ENCODE measurements at regions not wholly inside any gene's neighbourhood (a gene's known extent, or its start where the extent isn't known, plus 50 kb on each side); places are given as distances from the start of the nearest gene placed in this dataset.

DNA sequence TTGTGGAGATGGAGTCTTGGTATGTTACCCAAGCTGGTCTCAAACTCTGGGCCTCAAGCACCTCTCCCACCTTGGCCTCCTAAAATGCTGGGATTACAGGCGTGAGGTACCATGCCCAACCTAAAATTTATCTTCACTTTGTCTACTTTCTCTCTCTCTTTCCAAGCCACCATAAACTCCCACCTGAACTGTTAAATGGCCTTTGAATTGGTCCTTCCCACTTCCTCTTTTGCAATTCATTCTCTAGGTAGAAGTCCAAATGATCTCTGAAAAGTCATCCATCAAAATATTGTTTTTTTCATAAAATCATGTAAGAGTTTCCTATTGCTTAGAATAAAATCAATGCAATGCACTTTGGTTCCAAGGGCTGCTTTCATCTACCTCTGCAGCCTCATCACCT is 90.1 kb upstream of the CELF2 start:
- DNase-seq = no peak

GRCh38 chr10:10930979-10931743 is 86.5 kb upstream of the CELF2 start:
- DNase-seq = no peak

DNA sequence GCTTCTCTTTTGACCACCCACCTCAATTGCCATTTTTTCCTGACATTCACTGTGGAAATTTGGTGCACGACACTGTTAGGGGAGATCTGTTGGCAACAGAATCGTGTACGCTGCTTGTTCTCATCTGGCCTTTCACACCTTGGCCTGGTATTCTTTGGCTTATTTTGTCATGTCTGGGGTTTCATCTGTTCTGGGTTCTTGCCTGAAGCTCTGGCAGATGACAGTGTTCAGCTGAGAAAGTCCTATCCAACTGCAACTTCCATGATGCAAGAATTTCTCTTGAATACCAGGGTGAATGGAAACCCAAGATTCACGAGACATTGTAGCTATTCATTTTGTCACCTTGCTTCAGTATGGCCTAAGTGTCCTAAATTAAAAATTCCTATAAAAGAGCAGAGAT is 82.6 kb upstream of the CELF2 start:
- DNase-seq = no peak

DNA sequence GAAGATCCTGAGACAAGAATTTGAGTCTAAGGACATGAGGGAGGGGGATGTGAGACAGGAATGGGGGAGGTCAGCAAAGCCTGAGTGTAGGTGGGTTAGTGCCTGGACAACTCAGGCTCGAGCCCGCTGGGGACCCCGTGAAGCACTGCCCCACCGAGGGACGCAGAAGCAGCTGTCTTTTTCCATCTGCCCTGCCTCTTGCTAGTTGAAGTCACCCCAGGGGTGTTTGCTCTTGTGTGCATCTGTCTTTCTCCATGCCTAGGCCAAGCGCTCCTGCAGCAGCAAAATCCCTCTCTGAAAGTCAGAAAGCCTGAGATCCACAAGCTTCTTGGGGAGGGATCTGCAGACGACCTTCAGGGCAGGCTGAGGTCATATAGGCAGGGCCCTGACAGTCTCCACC is 79.0 kb upstream of the CELF2 start:
- no peak for DNase-seq

DNA sequence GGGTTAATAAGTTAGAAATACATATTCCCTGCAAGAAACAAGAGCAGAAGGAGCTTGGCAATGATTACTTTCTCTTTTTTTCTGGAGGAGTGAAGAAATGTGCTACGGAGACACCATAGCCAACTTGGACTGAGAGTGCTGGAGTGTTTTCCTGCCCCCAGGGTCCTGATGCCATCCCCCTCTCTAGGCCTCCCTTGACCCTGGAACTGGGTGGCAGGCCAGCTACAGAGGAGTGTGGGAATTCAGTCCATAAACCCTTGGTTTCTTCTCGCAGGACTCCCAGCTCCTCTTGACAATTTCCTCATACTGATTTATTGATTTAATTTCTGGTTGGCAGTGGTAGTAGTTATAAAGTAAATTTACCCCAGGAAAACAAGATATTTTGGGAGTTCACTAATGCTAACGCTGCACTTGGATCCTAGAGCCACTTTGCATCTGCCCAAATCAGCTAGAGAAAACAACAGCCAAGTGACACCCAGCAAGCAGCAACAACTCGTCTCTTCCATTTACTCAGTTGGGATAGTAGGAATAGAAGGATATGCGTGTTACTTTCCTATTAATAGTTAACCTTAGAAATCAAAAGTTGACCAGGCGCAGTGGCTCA is 76.4 kb upstream of the CELF2 start:
- no peak for DNase-seq

DNA sequence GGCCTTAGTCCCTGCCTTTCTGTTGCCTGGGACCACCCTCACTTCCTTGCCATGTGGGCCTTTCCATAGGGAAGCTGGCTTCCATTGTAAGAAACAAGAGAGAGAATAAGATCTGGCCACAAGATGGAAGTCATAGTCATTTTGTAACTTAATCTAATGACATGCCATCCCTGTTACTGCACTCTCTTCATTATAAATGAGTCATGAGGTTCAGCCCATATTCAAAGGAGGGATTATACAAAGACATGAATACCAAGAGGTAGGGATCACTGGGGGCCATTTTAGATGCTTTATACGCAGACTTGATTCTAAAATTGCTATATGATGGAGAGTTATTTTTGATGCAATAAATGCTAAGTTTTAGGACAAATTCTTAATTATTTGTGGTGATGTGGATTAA is 75.2 kb upstream of the CELF2 start:
- DNase-seq = no peak

GRCh38 chr10:10946081-10946480 is 71.6 kb upstream of the CELF2 start:
- DNase-seq = no peak

- DNase-seq = no peak
Measured at GRCh38 chr10:10946801-10947200, 70.9 kb upstream of the CELF2 start.

DNA sequence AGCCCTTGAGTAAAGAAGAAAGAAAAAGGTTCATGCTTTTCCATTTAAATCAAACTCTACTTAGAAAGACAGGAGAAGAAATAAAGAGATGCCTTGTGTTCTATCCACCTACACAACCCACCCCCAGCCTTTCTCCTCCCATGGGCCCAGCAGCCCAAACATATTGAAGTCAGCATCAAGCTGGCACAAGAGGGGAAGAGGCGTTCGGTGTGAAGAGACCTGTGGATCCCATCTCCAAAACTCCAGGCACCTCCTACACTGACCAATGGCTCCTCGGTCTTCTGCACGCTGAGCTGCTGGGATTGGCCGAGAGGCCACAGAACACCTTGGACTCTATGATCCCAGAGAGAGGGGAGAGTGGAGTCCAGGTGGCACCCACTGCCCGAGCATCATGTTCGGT is 66.0 kb upstream of the CELF2 start:
- DNase-seq = no peak

DNA sequence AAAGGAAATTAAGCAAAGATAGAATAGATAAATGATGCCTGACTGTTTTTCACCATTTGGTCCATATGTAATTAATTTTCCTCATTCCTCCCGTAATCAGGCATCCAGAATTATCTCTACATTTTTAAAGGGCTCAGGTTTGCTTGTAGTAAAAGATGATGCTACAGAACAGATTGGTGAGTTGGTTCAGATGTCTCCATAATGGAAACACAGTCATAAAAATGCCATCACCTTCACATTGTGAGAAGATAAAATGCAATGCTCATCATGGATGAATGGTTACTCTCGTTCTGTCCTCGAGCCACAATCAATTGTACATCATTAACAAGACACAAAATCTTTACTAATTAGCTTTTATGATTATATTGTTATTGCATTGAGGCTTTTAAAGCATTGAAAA is 64.9 kb upstream of the CELF2 start:
- no peak for DNase-seq

- no peak for DNase-seq
Measured at GRCh38 chr10:10956681-10957542, 60.8 kb upstream of the CELF2 start.

DNA sequence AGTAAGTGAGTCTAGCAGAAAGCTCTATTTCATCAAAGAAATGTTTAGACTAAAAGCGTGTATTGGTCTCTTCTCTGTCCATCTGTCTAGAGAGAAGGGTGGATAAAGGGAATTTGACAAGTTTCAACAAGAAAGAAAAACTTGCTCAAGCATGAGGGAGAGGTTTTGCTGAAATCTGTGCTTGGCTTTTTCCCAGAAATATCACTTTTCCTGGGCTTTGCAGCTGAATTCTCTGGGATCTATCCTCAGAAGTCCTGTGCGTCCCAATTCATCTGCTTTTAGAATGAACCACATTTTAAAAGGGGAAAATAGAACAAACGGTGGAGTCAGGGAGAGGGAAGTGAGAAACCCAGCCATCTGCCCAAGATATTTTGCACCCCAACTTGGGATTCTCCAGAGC is 59.6 kb upstream of the CELF2 start:
- DNase-seq = no peak

GRCh38 chr10:10959666-10960065 is 58.0 kb upstream of the CELF2 start:
- DNase-seq = no peak

DNA sequence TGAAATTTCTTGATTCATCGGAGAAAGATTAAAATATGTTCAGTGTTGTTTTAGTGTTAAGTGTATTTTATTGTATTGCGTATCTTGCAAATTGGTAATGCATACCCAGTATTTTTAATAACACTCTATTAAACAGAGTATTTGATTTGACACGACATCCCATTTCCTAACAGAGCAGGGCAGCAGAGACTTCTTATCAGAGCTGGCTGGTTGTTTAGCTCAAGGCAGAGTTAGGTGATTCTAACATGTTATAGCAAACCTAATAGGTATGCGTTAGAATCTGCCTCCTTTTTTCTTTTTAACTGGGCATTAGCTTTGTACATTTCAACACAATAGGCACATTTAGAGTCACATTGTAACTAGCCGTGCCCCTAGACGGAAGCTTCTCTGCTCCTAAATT is 57.1 kb upstream of the CELF2 start:
- DNase-seq = no peak

- DNase-seq = no peak
Measured at GRCh38 chr10:10961072-10961471, 56.6 kb upstream of the CELF2 start.

- no peak for DNase-seq
Measured at GRCh38 chr10:10967029-10967428, 50.6 kb upstream of the CELF2 start.

DNA sequence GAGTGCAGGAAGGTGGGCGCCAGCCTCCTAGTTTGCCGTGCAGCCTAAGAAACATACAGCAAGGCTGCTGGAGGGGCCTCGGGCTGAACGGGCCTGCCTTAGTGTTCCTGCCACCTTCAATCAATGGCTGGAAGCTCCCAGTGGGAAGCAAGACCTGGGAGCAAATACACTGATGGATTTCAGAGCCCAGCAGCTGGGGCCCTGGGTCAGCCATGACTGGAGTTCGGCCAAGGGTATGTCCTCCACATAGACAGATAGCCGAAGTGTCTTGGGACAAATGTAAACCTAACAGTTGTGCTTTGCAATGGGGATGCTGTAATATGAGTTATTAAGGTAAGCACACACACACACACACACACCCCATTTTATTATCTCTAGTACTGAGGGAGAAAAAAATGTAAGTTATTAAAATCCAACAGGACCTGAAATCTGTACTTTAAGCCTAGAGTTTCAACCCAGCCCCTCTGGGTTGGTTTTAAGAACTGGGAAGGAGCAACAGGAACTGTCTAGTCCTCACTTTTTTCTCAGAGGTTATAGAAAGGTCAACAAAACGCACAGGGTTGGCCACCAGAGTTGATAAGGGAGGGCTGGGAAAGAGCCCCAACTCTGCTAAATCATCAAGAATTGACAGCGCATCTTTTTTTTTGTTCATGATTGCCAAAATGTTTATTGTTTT is 50.0 kb upstream of the CELF2 start:
- no peak for DNase-seq
